GM13976 (cell line): ENCODE measurements at regions not wholly inside any gene's neighbourhood (a gene's known extent, or its start where the extent isn't known, plus 50 kb on each side); places are given as distances from the start of the nearest gene placed in this dataset.

Experiments used
- DNase-seq: peaks from one replicate; pipeline ENCODE4 v3.0.0; 2012; ENCODE audit warnings: low spot score
- CTCF ChIP-seq: IDR thresholded peaks from 2 replicates; pipeline ENCODE4 v1.5.1; 2012; ENCODE audit warnings: borderline replicate concordance, mild to moderate bottlenecking; ENCODE audit not compliant: insufficient read depth; ENCODE audit errors: extremely low read depth, missing control alignments, control extremely low read depth
- in situ Hi-C: fragments of 300-500 bp; cut with MboI; formaldehyde crosslinking; loops from one replicate; pipeline ENCODE4 v1.12.0; 2022; ENCODE audit warnings: low sequenced_read_pairs, mixed read lengths, inconsistent platforms; ENCODE audit not compliant: unreplicated experiment

- no peak for TF ChIP-seq CTCF
- in situ Hi-C loops = no loop called here
- DNase-seq = no peak
These were observed 105.7 kb upstream of the RASGEF1B start for GRCh38 chr4:81577392-81577791.

GRCh38 chr4:81574991-81575390, 103.3 kb upstream of the RASGEF1B start:
- TF ChIP-seq CTCF = no peak
- no peak for DNase-seq
- in situ Hi-C loops = no loop called here

- in situ Hi-C loops = no loop called here
- no peak for TF ChIP-seq CTCF
- DNase-seq = no peak
These were observed 102.1 kb upstream of the RASGEF1B start for GRCh38 chr4:81573840-81574239.

- in situ Hi-C loops = no loop called here
- TF ChIP-seq CTCF = no peak
- no peak for DNase-seq
These were observed 100.7 kb upstream of the RASGEF1B start for GRCh38 chr4:81572402-81572801.

- in situ Hi-C loops = no loop called here
- no peak for DNase-seq
- no peak for TF ChIP-seq CTCF
These were observed 99.4 kb upstream of the RASGEF1B start for GRCh38 chr4:81571105-81571504.

GRCh38 chr4:81566161-81566591, 94.5 kb upstream of the RASGEF1B start:
- no peak for TF ChIP-seq CTCF

More at GRCh38 chr4:81566161-81566591, 94.5 kb upstream of the RASGEF1B start:
- in situ Hi-C loops = no loop called here
- DNase-seq = no peak
